H1 (cell line): ENCODE measurements at regions not wholly inside any gene's neighbourhood (a gene's known extent, or its start where the extent isn't known, plus 50 kb on each side); places are given as distances from the start of the nearest gene placed in this dataset.
"Not testable (repeated sequence)": the region's sequence is repeated elsewhere in the genome, so short reads cannot be mapped to it uniquely, and the experiment has no call there.

ENCODE experiments used
- CTCF ChIA-PET: fragments of 300-600 bp; sonication (Branson Sonifier 250); formaldehyde crosslinking; loops from one replicate; lab custom pipeline; 2021; ENCODE audit not compliant: partially characterized antibody; lab: Charles Lee
- POLR2A ChIA-PET: fragments of 300-600 bp; sonication (Branson Sonifier 250); formaldehyde crosslinking; loops from one replicate; lab custom pipeline; 2021; ENCODE audit warnings: inconsistent platforms; ENCODE audit not compliant: partially characterized antibody; lab: Charles Lee
- DNase-seq, 2 experiments: peaks; one replicate each; pipeline versions ENCODE4 v3.0.0 to v3.0.0-alpha.2; 2010 to 2022; ENCODE audit warnings: low spot score in 2 of 2, low read depth in 1 of 2, mixed read lengths in 1 of 2
- FAIRE-seq: peaks from 2 replicates; lab custom pipeline; 2011; peaks lifted over from hg19 to GRCh38; lab: Jason Lieb, UNC
- H2AFZ ChIP-seq: 2 replicates; pipeline ENCODE4 v1.8.1; 2012; ENCODE audit warnings: low read length, inconsistent platforms
- H2AK5ac ChIP-seq: 2 replicates; pipeline ENCODE4 v1.6.1; 2013; ENCODE audit warnings: low read depth, low read length
- H2BK120ac ChIP-seq: replicated peaks from 2 replicates; pipeline ENCODE3; 2013; ENCODE audit warnings: low read depth, low read length, inconsistent platforms
- H2BK12ac ChIP-seq: 2 replicates; pipeline ENCODE4 v1.6.1; 2013; ENCODE audit warnings: low read depth, low read length
- H2BK15ac ChIP-seq: 2 replicates; pipeline ENCODE4 v1.6.1; 2013; ENCODE audit warnings: low read length
- H2BK20ac ChIP-seq: 2 replicates; pipeline ENCODE4 v1.6.1; 2013; ENCODE audit warnings: low read length
- H2BK5ac ChIP-seq: 2 replicates; pipeline ENCODE4 v1.6.1; 2013; ENCODE audit warnings: low read depth, low read length
- H3K14ac ChIP-seq: 2 replicates; pipeline ENCODE4 v1.6.1; 2013; ENCODE audit warnings: inconsistent platforms; ENCODE audit not compliant: insufficient read length
- H3K18ac ChIP-seq: 2 replicates; pipeline ENCODE4 v1.6.1; 2013; ENCODE audit warnings: low read length; ENCODE audit errors: extremely low read depth
- H3K23ac ChIP-seq: 2 replicates; pipeline ENCODE4 v1.6.1; 2013; ENCODE audit warnings: inconsistent platforms; ENCODE audit not compliant: insufficient read length
- H3K23me2 ChIP-seq: 2 replicates; pipeline ENCODE4 v1.6.1; 2013; ENCODE audit warnings: low read depth, low read length
- H3K27ac ChIP-seq: 2 replicates; pipeline ENCODE4 v1.6.1; 2011; ENCODE audit warnings: low read depth, low read length, inconsistent platforms
- H3K27me3 ChIP-seq, 4 experiments: replicated peaks in 1 of 4; 1 replicate in 1 of 4; 2 replicates in 3 of 4; pipeline versions ENCODE4 v1.6.1 to v1.8.1; 2011 to 2013; ENCODE audit warnings: low read length in 3 of 4, mild to moderate bottlenecking in 3 of 4, inconsistent platforms in 2 of 4, mixed read lengths in 2 of 4, moderate library complexity in 1 of 4; ENCODE audit not compliant: control insufficient read depth in 3 of 4, insufficient read depth in 3 of 4; ENCODE audit errors: extremely low read depth in 1 of 4
- H3K36me3 ChIP-seq, 4 experiments: 2 replicates each; pipeline versions ENCODE4 v1.6.1 to v1.8.1; 2011 to 2013; ENCODE audit warnings: mild to moderate bottlenecking in 4 of 4, low read length in 3 of 4, moderate library complexity in 2 of 4, control low read depth in 1 of 4, inconsistent platforms in 1 of 4; ENCODE audit not compliant: insufficient read depth in 4 of 4, control insufficient read depth in 2 of 4
- H3K4ac ChIP-seq: replicated peaks from 2 replicates; pipeline ENCODE3; 2013; ENCODE audit warnings: low read length, low read depth, mixed read lengths, inconsistent platforms; ENCODE audit not compliant: insufficient read length
- H3K4me1 ChIP-seq, 4 experiments: replicated peaks in 1 of 4; 1 replicate in 1 of 4; 2 replicates in 3 of 4; pipeline versions ENCODE4 v1.6.1 to v1.8.1; 2011 to 2013; ENCODE audit warnings: low read length in 3 of 4, inconsistent platforms in 2 of 4, mixed read lengths in 1 of 4; ENCODE audit not compliant: insufficient read depth in 4 of 4, control insufficient read depth in 3 of 4
- H3K4me2 ChIP-seq, 2 experiments: 2 replicates each; pipeline versions ENCODE4 v1.6.1 to v1.8.1; 2011 to 2013; ENCODE audit warnings: low read depth in 2 of 2, low read length in 2 of 2, control low read depth in 1 of 2, inconsistent platforms in 1 of 2, mild to moderate bottlenecking in 1 of 2; ENCODE audit not compliant: insufficient read depth in 1 of 2
- H3K4me3 ChIP-seq, 4 experiments: fragments of 200-600, 300-600 bp in 1 of 4; sonication (generic), shearing (Covaris generic), sonication (Bioruptor Twin) in 1 of 4; 2 replicates each; pipeline versions ENCODE4 v1.5.1 to v1.8.1; 2011 to 2016; ENCODE audit warnings: low read length in 4 of 4, low read depth in 3 of 4, control low read depth in 2 of 4, inconsistent platforms in 2 of 4, mild to moderate bottlenecking in 2 of 4, mixed read lengths in 1 of 4, moderate library complexity in 1 of 4; ENCODE audit not compliant: insufficient read depth in 2 of 4; ENCODE audit errors: extremely low read depth in 1 of 4
- H3K56ac ChIP-seq: replicated peaks from 2 replicates; pipeline ENCODE3; 2013; ENCODE audit warnings: low read depth, mild to moderate bottlenecking, mixed read lengths, low read length, inconsistent platforms; ENCODE audit not compliant: insufficient read length
- H3K79me1 ChIP-seq: 2 replicates; pipeline ENCODE4 v1.6.1; 2013; ENCODE audit warnings: low read depth, low read length, control low read depth
- H3K79me2 ChIP-seq, 2 experiments: 2 replicates each; pipeline versions ENCODE4 v1.6.1 to v1.8.1; 2012 to 2013; ENCODE audit warnings: low read length in 2 of 2, mild to moderate bottlenecking in 2 of 2, inconsistent platforms in 1 of 2; ENCODE audit not compliant: insufficient read depth in 2 of 2, control insufficient read depth in 1 of 2
- H3K9ac ChIP-seq, 4 experiments: replicated peaks in 1 of 4; 1 replicate in 1 of 4; 2 replicates in 3 of 4; pipeline versions ENCODE4 v1.6.1 to v1.8.1; 2011 to 2013; ENCODE audit warnings: low read depth in 3 of 4, low read length in 3 of 4, control low read depth in 2 of 4, mild to moderate bottlenecking in 2 of 4, moderate library complexity in 2 of 4, inconsistent platforms in 1 of 4; ENCODE audit errors: extremely low read depth in 1 of 4
- H3K9me3 ChIP-seq, 2 experiments: 2 replicates each; pipeline versions ENCODE4 v1.6.1 to v1.8.1; 2012 to 2013; ENCODE audit warnings: mild to moderate bottlenecking in 2 of 2, moderate library complexity in 2 of 2, control low read depth in 1 of 2, inconsistent platforms in 1 of 2, low read depth in 1 of 2, low read length in 1 of 2, mixed read lengths in 1 of 2; ENCODE audit not compliant: insufficient read depth in 2 of 2
- H4K20me1 ChIP-seq, 2 experiments: replicated peaks in 1 of 2; 2 replicates each; pipeline versions ENCODE3 to v1.8.1; 2011 to 2013; ENCODE audit warnings: inconsistent platforms in 2 of 2, low read length in 2 of 2, mild to moderate bottlenecking in 1 of 2; ENCODE audit not compliant: insufficient read depth in 2 of 2, control insufficient read depth in 1 of 2
- H4K5ac ChIP-seq: 2 replicates; pipeline ENCODE4 v1.6.1; 2013; ENCODE audit warnings: low read length, low read depth, mixed read lengths, inconsistent platforms; ENCODE audit not compliant: insufficient read length
- H4K8ac ChIP-seq: 2 replicates; pipeline ENCODE4 v1.8.0; 2013; ENCODE audit warnings: mild to moderate bottlenecking, moderate library complexity, low read length, inconsistent platforms; ENCODE audit not compliant: insufficient read depth; ENCODE audit errors: extremely low read depth
- H4K91ac ChIP-seq: replicated peaks from 2 replicates; pipeline ENCODE3; 2013; ENCODE audit warnings: low read length, mixed read lengths, inconsistent platforms; ENCODE audit not compliant: insufficient read length
- WGBS, 2 experiments: shearing (Covaris generic) in 1 of 2; methylation state at CpG; one replicate each; pipeline versions ENCODE4 v1.1.6 to v1.1.7; 2013 to 2015; ENCODE audit warnings: low lambda C conversion rate in 2 of 2, mixed read lengths in 2 of 2, inconsistent platforms in 1 of 2, low coverage in 1 of 2, missing lambda C conversion rate in 1 of 2; ENCODE audit not compliant: insufficient replicate concordance in 2 of 2, insufficient coverage in 1 of 2, insufficient read length in 1 of 2; ENCODE audit errors: extremely low coverage in 1 of 2, missing lambda C conversion rate in 1 of 2; 5-methylcytosine and 5-hydroxymethylcytosine counted together

DNA sequence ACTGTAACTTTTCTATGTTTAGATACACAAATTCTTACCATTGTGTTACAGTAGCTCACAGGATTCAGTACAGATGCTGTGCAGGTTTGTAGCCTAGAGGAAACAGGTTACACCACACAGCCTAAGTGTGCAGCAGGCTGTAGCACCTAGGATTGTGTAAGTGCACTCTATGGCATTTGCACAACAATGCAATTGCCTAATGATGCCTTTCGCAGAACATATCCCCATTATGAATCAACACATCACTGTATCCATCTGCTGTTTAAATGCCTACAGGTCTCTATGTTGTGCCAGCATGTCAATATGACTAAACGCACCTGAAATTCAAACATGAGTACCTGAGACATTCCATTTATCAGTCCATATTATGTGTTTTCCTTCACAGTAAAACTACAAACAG lies 138.0 kb upstream of the VOPP1 start:
- H2AK5ac ChIP-seq, H4K20me1 ChIP-seq, H3K4ac ChIP-seq, H4K91ac ChIP-seq, H3K79me2 ChIP-seq, H3K4me1 ChIP-seq, H3K18ac ChIP-seq, H3K79me1 ChIP-seq, H4K8ac ChIP-seq, H3K56ac ChIP-seq, FAIRE-seq, H2BK5ac ChIP-seq, H3K36me3 ChIP-seq, H3K27ac ChIP-seq, H3K9me3 ChIP-seq, DNase-seq, H2BK120ac ChIP-seq, CTCF ChIA-PET, H2AFZ ChIP-seq, H3K23me2 ChIP-seq, H2BK20ac ChIP-seq, H2BK15ac ChIP-seq, POLR2A ChIA-PET, H2BK12ac ChIP-seq, H3K9ac ChIP-seq, H3K14ac ChIP-seq, H3K4me2 ChIP-seq, H3K23ac ChIP-seq, H3K27me3 ChIP-seq, H3K4me3 ChIP-seq, H4K5ac ChIP-seq: not testable (repeated sequence)
- 84% methylated on average over 2 of the region's 2 CpGs; no CpG with 5 or more reads in 1 of the 2 experiments for WGBS, 2 experiments

DNA sequence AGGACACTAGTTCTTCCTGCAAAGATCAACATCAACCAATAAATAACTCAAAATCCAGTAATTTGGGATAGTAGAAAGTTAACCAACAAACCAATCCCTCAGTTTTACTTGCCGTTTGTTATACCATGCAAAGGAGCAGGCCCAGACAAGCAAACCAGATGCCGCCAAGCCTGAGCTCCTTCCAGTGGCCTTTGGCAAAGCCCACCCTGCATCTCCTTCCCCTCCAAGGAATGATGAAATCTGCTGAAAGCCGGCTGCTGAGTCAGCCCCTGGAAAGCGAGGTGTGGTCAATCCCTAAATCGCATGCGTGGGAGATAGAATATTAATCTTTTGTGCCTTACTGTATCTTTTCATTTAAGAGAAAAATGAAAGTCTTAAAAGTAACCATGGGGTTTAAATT lies 135.7 kb upstream of the VOPP1 start:
- CTCF ChIA-PET, H3K4me2 ChIP-seq, H2AK5ac ChIP-seq, H4K91ac ChIP-seq, H3K4me1 ChIP-seq, DNase-seq, H3K27ac ChIP-seq, H2AFZ ChIP-seq, H3K79me2 ChIP-seq, H4K8ac ChIP-seq, FAIRE-seq, H3K9me3 ChIP-seq, H4K20me1 ChIP-seq, H3K23ac ChIP-seq, H3K14ac ChIP-seq, H3K36me3 ChIP-seq, H2BK12ac ChIP-seq, H4K5ac ChIP-seq, H3K23me2 ChIP-seq, H3K79me1 ChIP-seq, H3K27me3 ChIP-seq, H2BK20ac ChIP-seq, H2BK120ac ChIP-seq, POLR2A ChIA-PET, H2BK5ac ChIP-seq, H2BK15ac ChIP-seq, H3K18ac ChIP-seq, H3K9ac ChIP-seq, H3K56ac ChIP-seq, H3K4me3 ChIP-seq, H3K4ac ChIP-seq: not testable (repeated sequence)
- 95% methylated on average over 6 of the region's 6 CpGs; no CpG with 5 or more reads in 1 of the 2 experiments for WGBS, 2 experiments
